NCI-H446 (cell line): ENCODE measurements at regions not wholly inside any gene's neighbourhood (a gene's known extent, or its start where the extent isn't known, plus 50 kb on each side); places are given as distances from the start of the nearest gene placed in this dataset.
"Not testable (repeated sequence)": the region's sequence is repeated elsewhere in the genome, so short reads cannot be mapped to it uniquely, and the experiment has no call there.

Experiments
- DNase-seq, 2 experiments: peaks; one replicate each; lab custom pipeline; 2025; lab: John Stamatoyannopoulos, UW

DNA sequence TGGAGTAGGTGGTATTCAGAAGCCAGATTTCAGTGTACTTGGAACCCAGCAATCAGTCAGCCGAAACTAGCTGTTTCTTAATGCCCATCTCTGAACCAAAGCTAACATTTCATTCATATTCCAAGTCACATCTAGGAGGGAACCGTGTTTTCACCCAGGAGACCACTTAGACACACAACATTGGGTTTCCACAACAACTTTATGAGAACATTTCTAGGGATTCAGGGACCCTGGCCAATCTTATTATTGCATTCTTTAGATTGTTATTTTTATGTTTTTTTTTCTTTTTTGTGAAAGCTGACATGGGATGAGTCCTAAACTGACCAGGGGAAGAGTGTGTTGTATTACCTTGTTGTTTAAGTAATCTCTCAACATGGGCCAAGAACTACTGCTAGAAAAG lies 72.5 kb upstream of the KIAA0040 start:
- no peak for DNase-seq

DNA sequence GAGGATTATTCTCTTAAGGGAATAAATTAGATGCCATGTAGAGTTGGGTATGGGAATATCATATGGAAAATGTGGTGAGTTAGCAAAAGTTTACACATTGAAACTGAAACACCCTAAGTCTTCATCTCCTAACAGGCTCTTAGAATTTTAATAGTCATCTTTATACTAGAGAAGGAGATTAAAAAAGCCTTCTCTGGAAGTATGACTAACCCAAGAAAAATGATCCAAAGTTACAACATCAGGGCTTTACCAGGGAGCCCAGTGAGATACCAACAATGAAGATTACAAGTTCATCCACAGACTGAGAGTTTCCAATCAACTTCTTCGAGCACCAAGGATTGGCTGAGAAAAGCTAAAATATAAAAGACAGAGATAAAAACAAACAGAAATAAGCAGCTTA lies 70.0 kb upstream of the KIAA0040 start:
- DNase-seq = no peak

GRCh38 chr1:175256246-175256645 lies 63.7 kb upstream of the KIAA0040 start:
- not testable (repeated sequence) for DNase-seq

GRCh38 chr1:175254190-175254589 lies 61.6 kb upstream of the KIAA0040 start:
- DNase-seq = peak; percentile 37 to 75

GRCh38 chr1:175252561-175252960 lies 60.0 kb upstream of the KIAA0040 start:
- no peak for DNase-seq

DNA sequence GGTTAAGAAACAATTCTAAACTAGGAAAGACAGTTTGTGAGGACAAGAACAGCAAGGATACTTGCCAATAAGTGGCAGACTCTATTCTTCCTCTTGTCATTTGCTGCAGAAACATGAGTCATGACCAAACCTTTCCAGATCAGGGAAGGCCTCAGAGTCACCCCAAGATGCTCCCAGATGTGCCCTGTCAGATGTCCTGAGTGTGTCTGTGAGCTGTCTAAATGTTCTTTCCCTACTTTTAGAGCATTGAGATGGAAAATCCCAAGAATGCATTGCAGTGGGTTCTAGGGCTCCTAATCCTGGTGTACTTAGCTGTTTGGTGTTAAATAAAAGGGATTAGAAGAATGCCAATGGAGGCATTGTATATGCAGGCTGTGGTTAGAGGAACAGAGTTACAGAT lies 57.5 kb upstream of the KIAA0040 start:
- no peak for DNase-seq

GRCh38 chr1:175248036-175248435 lies 55.5 kb upstream of the KIAA0040 start:
- DNase-seq = not testable (repeated sequence)

DNA sequence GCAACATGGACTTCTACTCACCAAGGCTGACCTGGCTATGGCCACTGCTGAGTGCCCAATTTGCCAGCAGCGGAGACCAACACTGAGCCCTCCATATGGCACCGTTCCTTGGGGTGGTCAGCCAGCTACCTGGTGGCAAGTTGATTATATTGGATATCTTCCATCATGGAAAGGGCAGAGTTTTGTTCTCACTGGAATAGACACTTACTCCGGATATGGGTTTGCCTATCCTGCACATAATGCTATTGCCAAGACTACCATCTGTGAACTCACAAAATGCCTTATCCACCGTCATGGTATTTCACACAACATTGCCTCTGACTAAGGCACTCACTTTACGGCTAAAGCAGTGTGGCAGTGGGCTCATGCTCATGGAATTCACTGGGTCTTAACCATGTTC lies 54.5 kb upstream of the KIAA0040 start:
- DNase-seq = peak; percentile 12 to 82

- DNase-seq = no peak
Measured at GRCh38 chr1:175245324-175245723, 52.7 kb upstream of the KIAA0040 start.

DNA sequence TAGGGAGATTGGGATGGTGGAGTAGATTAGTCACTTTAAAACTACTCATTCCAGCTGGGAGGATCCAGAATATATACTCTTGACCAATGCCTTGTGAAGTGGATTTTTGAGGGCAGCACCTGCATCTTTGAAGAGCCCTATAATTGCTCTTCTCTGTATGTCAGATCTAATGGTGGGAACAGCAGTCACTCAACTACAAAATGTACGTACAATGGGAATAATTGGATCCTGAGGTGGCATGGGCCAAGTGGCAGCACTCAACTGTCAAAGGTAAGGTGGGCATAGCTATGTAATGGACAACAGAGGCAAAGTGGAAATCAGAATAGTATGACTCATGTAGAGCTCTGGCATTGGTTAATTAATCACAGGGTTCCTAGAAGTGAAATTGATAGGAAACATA lies 51.6 kb upstream of the KIAA0040 start:
- DNase-seq = no peak
